GM21367 (cell line): ENCODE measurements at regions not wholly inside any gene's neighbourhood (a gene's known extent, or its start where the extent isn't known, plus 50 kb on each side); places are given as distances from the start of the nearest gene placed in this dataset.

Experiments
- ATAC-seq: cut with Tn5 transposase; IDR thresholded peaks from one replicate; pipeline ENCODE4 v1.9.1; 2021; ENCODE audit not compliant: unreplicated experiment

DNA sequence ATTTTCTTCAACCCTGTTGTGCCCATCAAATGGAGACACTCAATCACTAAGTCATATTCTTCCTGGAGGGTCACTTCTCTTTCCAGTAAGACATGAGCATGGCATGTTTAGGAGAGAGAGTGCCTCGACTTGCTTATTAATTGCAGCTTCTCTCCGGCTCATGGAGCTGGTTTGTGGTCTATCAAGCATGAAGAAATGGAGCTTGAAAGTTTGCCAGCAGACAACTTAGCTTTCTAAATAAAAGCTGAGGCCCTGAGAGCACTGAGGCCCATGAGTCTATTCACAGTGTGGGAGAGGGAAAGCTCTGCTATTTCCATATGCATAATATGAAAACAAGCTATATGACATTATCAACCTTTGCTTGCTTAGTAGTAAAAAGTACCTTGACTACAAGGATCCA, 378.5 kb downstream of the FGF9 start:
- no peak for ATAC-seq

DNA sequence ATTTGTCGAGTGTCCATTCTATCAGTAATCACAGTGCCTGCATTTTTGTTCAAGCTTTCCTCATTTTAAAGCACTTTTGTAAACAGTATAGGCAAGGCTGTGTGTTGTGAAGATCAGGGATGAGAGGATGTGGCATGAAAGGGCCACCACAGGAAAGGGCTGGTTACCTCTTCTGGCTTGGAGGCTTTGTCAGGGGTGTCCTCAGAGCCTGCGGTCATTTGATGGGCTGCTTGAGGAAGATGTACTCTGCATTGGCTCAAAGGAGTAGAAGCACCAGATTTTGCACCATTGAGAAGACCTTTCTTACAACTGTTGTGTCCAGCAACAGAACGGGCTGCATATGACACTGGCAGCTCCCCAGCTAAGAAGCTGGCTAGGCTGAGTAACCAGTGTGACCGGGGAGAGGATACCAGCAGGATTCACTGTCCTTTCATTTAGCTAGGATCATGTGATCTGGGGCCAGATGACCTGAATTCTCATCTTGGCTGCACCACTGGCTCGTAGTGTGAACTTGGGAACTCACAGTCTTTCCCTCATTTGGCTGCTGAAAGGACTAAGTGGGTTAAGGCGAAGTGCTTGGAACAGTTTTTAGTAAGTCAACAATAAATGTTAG, 380.2 kb downstream of the FGF9 start:
- no peak for ATAC-seq

DNA sequence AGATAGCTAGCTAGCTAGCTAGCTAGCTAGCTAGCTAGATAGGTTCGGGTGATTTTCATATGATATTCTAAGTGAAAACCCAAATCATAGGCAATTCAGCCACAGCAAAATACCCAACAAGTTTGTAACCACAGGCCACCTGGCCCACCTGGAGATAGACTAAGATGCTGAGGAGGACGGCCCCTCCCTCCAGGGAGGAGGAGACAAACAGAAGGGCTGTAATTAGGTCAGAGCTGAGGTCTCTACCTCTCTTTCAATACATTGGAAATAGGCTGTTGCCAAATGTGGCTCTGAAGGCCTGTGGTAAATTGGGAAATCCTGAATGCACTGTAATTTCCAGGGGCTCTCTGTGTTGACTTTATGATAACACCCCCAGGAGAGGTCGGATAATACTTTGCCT, 382.2 kb downstream of the FGF9 start:
- no peak for ATAC-seq

DNA sequence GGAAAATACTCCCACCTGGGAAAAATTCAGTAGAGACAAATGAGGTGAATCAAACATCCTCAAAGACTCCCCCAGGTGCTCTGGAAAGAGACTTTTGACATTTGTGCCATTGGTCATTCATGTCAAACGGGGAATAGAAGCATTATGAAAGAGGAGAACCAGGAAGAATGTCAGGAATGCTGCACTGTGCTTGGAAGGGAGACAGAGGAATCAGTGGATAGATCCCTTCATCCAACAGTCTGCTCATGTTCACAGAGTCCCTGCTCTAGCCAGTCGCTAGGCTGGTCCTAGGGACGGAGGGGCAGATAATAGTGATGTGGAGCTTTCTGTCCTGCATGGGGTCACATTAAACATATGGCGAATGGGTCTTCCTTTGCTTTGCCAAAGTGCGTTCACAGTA, 384.4 kb downstream of the FGF9 start:
- no peak for ATAC-seq

DNA sequence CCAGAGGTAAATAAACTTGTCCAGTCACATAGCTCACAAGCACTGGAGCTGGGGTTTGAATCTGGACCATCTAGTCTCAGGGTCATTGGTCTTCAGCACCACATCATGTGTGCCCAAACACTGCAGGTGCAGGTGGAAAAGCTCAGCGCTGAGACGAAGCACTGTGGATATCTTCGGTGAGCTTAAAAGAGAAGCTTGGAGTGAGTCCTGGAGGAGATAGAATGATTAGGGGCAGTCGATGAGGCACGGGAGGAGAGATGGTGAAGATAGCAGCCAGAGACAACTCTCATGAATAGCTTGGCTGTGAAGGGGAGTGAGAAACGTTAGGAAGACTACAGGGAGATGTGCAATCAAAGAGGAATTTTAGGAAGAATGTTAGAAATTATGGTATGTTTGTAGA, 389.3 kb downstream of the FGF9 start:
- ATAC-seq = no peak

DNA sequence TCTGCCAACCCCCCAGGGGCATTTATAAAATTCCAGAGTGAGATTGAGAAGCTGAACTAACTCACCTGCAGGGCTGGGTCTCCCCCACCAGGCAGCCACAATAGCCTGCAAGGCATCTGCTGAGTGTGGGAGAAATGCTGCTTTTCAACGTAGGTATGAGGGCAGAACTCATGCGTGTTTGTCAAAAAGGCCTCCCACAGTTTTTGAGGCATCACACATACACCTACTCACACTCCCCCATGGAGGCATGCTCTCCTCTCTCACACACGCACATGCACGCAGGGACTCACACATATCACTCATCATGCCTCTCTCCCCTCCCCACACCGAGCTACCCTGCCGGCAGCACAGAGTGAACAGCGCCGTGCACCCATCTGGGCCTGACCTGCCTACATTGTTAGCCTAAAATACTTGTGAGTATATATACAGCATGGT, 390.5 kb downstream of the FGF9 start:
- ATAC-seq = peak; percentile 30

DNA sequence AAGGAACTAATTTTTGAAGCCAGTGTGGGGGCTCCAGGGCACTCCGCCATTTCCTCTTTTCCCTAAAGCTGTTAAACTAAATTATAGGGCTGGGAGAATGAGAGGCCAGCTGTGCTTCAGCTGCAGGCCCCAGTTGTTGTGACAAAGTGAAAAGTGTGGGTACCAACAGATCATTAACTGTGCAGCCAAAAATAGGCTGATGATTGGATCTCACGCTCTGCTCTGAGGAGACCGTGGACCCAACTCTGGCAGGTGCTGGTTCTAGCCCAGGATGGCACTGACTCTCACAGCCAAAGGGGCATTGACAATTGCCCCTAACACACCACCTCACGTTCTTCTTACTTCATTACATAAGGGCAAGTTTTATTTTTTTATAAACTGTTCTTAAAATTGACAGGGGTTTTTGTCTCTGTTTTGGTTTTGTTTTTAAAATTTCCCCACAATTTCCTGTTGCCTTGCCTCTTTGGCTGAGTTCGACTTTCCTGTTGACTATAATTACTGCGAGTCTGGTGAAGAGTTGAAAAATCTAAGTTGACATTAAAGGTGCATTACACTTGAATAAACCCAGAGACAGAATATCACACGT, 391.0 kb downstream of the FGF9 start:
- ATAC-seq = peak; percentile 58

DNA sequence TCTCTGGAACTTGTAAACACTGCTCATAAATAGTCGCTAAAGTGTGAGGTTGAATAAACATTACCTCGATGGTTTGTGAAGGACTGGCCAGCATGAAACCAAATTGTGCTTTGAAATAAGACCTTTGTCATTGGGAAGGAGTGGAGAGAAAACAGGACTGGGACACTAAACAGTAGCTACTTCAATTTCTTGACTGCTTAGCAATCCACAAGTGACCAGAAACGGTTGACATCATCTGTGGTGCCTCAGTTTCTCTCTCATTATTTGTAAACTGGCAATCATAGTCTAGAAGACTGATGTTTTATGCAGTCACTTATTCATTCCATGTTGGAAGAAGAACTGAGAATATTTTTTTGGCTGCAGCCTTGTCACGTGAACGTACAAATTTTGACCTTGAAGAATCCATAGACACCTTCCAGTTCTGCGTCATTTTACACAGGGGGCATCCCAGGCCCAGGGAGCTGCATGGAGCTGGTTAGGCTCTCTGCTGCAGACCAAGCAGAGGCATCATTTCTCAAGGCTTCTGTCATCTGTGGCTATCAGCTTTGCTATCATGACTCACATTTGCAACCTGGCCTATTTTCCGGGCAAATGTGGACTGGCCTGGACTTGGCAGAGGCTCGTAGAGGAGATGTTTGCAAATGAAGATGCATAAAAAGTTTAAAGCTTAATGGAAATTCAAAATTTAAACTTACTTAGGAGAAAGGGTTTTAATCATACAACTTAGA, 391.8 kb downstream of the FGF9 start:
- ATAC-seq = no peak

DNA sequence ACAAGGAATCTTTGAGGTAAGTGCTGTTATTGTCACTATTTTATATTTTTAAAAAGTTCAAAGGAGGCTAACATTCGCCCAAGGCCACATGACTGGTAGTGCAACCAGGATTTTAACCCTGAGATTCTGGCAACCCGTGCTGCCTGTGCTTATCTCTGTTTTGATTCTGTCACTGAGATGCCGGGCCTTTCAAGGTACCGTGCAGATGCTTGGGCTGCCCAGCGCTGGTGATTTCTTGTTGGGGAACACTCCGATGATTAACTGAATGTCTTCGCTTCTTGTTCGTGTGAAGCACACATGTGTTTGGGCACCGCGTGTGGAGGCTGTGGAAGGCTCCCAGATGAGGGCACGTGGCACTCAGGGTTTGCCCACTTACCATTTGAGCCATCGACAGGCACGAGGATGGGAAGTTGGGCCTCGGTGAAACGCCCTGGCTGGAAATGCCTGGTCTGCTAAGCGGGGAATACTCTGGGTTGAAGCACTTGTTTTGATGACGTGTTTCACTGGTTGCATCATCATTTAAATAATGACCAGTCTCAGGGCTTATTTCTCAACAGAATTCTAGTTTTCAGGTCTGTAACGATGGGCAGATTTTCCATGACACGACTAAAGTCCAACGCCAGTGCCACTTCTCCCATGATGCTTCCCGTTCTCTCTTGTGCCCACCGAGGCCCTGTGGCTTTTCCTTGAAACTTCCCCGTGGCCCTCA, 392.7 kb downstream of the FGF9 start:
- ATAC-seq = no peak

DNA sequence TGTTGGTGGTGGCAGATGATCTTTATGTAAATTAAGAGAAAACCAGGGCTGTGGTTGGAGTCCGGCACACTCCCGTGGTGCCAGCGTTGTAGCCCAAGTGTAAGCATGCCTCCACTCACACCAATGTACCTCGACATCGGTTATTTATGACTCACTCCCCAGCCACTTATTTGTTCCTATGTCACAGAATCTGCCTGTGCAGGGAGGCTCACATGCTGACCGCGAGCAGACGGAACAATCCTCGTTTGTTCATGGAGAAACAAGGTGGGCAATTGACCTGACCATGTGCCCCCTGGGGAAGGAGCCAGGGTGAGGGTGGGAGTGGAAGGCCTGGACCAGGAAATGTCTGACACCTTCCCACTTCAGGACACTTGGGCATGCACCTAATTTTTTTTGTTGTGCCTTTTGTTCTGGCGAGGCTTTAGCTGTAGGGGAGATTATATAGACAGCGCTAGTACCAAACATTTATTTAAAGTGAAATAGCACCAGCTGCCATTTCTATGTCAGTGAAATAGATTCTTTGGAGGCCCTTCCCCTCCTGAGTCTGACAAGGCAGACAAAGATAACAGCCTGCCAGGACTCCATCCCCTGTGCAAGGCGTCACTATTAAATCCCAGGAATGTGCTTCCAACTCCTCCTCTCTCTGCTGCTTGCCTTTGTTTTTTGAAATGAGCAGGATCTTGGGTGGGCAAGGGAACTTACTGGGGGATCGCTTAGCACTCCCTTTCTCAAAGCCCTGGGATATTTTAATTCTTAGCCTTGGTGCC, 394.2 kb downstream of the FGF9 start:
- ATAC-seq = no peak

DNA sequence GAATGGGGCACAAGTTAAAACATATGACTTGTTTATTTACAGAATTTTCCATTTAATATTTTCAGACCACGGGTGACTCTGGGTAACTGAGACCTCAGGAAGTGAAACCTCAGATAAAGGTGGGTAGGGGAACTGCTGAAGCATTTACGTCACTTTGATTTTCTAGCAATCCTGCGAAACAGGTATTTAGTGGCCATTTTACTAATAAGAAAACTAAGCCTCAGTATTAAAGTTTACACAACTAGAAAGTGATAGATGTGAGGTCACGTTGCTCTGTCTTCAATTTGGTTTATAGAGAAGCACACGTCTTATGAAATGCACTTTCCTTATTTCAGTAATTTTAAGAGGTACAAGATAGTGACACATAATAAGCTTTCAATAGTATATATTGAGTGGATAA, 402.8 kb downstream of the FGF9 start:
- ATAC-seq = peak; percentile 46

DNA sequence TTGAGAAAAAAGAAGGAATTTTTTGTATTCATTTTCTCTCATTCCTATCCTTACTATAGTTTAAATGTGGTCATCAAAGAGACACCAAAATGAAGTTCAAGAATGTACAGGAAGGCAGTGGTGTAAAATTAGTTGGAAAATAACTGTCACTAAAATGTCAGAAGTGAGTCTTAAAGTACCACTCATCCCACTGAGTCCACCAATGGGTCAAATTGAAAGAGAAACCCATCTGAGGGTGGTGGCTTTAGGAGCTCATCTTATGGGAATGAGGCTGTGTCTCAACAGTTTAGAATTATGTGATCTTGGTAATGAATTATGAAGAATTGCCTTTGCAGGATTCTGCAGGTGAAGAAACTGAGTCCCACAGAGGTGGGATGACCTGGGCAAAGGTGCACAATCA, 403.5 kb downstream of the FGF9 start:
- ATAC-seq = no peak

DNA sequence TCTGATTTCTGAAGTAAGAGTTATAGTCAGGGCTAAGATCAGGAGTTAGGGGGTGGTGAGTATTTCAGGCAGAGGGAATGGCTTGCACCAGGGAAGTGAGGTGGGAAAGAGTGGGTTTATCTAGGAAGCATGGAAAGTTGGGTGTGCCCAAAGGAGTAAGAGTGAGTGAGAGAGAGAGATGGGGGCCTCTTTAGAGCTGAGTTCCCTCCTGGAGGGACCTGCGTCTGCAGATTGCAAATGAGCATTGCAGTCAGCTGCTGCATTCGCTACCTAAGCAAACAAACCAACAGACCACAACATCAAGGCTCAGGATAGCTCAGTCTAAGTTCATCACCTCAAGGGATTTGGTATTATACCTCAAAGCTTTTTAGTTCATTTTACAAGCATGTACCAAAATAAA, 405.8 kb downstream of the FGF9 start:
- ATAC-seq = no peak

DNA sequence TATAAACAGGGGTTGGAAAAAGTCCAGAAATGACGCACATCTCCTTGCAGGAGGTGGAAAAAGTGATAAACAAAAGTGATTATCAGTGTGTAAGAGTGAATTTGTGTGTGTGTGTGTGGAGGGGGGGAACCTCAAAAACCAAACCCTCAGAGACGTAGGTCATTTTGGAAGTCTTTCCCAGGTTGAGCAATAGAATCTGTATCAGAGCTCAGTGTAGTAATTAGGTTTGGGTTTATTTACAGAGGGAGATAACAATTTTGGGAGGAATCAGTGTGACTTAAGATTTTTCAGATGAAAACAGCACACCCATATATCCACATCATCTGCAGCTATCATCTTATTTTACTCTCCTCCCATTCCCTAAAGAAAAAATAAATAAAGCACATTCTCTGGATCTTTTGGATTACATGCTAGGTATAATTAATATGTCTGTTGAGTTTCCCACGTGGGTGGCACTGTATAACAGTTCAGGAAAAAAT, 406.4 kb downstream of the FGF9 start:
- no peak for ATAC-seq

DNA sequence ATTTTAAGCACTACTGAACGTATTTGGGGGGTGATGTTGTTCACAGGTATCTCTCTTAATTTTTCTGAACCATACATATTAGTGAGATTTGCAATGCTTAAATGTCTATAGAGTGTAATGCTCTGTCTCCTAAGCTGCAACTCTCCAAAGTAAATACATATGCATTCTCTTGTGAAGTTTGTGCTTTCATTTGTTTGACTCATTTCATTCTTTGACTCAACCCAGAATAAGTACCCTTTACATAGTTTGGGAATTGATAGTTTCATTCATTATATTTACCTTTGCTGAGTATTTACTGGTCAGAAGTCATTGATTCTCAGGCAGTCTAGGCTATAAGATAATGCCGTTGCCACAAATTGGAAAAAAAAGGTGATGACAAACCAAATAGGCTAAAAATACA, 406.9 kb downstream of the FGF9 start:
- no peak for ATAC-seq

DNA sequence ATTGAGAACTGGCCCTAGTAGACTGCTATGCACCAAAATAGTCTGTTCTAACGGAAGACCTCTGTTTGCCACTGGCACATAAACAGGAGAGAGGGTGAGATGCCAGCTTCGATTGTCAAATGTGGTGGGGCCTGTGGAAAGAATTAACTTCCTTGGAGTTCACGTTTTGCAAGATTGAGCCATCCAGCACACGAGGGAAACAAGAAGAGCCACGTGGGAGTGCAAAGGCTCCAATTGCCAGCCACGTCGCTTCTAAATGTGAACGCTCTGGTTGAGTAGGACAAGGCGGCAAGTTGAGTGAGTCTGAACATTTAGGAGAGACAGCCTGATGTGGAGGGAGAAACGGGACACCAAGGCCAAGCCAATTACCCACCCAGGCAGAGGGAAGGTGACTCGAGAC, 409.1 kb downstream of the FGF9 start:
- ATAC-seq = no peak

DNA sequence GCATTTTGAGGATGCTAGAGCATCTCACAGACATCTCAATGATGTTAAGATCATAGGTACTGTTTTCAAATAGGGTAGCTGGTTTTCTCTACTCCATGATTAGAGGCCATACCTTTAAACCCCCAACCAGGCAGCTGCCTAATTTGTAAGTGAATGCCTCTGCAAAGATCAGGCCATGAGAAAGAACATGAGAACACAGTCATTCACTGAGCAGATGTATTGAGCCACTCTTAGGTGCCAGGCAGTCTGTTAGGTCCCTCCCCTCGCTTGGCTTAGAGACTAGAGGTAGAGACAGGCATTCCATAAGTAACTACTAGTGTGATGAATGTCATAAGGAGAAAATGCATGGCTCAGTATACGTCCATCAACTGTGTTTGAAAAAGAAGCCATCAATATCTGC, 410.0 kb downstream of the FGF9 start:
- no peak for ATAC-seq

DNA sequence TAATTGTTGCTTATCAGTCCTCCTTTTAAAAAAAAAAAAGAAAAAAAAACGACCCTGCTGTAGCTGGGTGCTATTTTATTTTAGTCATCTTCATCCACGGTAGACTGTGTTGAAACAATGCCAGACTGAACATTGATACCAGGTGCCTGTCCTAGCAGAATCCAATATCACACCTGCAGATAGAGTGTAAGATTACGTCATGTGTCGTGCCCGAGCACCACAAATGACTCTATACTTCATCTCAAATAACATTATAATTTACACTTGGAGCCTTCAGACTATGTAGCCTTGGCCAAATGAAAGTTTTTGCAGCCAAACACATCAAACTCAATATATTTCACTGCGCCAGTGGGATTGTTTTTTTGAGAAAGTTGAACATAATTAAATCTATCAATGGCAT, 410.6 kb downstream of the FGF9 start:
- ATAC-seq = no peak

DNA sequence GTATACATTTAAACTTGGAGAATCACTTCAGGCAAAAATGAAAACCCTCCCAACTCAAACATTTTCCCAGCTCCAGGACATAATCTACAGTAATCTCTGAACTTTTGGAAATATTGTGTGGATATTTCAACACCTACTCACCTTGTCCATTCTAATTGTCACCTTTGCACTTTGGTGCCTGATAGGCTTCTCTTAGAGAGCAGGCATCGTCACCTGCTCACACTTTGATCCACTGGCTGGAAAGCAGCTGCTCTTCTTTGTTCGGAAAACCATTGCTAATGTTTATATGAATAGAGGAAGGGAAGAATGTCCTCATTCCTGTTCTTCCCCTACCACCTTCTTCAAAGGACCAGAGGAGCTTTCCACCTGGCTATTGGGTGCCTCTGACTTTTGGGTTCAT, 411.2 kb downstream of the FGF9 start:
- ATAC-seq = no peak

DNA sequence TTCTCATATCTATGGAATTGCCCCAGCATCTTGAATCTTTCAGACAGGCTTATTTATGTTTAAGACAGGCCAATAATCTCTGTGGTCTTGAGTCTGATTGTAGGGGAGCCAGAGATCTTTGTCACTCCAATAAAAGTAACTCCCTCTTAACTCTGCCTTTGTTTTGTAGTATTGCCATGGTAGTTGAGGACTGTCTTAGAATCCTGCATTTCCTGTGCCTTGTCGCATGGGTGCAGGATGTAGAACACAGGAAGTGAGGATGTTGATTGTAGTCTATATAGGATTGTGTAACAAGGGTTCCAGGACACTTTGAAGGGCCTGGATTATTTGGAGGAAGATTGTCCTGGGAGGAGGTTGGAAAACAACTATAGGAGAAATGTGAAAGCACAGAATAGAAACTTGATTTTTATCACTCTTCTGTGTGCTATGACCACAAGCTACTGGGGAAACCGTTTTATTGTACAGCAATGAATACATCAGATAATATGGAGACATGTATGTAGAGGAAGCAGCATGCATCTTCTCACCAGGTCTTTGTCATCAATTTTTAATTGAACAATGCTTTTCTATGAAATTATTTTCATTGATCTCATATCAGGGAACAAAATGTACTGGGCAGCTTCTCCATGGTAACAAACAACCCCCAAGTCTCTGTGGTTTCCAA, 411.7 kb downstream of the FGF9 start:
- ATAC-seq = no peak

DNA sequence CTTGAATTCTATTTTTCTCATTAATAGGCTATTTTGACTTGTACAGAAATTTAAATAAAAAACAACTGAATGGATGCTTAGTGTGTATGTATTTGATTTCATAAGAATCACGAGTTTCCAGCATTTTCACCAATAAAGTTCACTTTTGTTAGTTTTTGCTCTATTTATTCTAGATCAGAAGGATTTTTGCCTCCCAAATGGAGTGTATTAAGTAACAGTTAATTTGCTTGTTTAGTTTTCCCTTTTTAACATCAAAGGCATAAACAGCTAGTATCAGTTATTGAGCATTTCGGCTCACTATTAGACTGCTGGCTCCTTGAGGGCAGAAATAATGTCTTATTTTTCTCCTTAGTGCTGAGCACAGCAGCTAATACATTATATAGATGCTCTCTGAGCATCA, 414.1 kb downstream of the FGF9 start:
- ATAC-seq = no peak
